Astrocyte (in vitro differentiated cells and primary cell): ENCODE measurements at regions not wholly inside any gene's neighbourhood (a gene's known extent, or its start where the extent isn't known, plus 50 kb on each side); places are given as distances from the start of the nearest gene placed in this dataset.

Experiments
- DNase-seq: peaks from one replicate; pipeline ENCODE4 v3.0.0-alpha.2; 2010; ENCODE audit warnings: low read depth
- FAIRE-seq: peaks from 2 replicates; lab custom pipeline; 2011; peaks lifted over from hg19 to GRCh38; lab: Jason Lieb, UNC
- H2AFZ ChIP-seq: 2 replicates; pipeline ENCODE4 v1.6.0; 2012; ENCODE audit warnings: low read depth, low read length, inconsistent platforms
- H3K27ac ChIP-seq: 2 replicates; pipeline ENCODE4 v1.5.1; 2011; ENCODE audit warnings: low read depth, low read length, inconsistent platforms
- H3K27me3 ChIP-seq: 2 replicates; pipeline ENCODE4 v1.6.0; 2011; ENCODE audit warnings: low read length, inconsistent platforms; ENCODE audit not compliant: insufficient read depth
- H3K36me3 ChIP-seq: 2 replicates; pipeline ENCODE4 v1.5.1; 2011; ENCODE audit warnings: low read length, inconsistent platforms; ENCODE audit not compliant: insufficient read depth
- H3K4me1 ChIP-seq: 2 replicates; pipeline ENCODE4 v1.5.1; 2011; ENCODE audit warnings: low read length, inconsistent platforms; ENCODE audit not compliant: insufficient read depth
- H3K4me2 ChIP-seq: 2 replicates; pipeline ENCODE4 v1.6.0; 2012; ENCODE audit warnings: low read length, inconsistent platforms
- H3K4me3 ChIP-seq: 2 replicates; pipeline ENCODE4 v1.5.1; 2011; ENCODE audit warnings: low read depth, mild to moderate bottlenecking, low read length, inconsistent platforms; ENCODE audit not compliant: insufficient read depth
- H3K79me2 ChIP-seq: 2 replicates; pipeline ENCODE4 v1.6.0; 2012; ENCODE audit warnings: mild to moderate bottlenecking, low read length, inconsistent platforms; ENCODE audit not compliant: insufficient read depth
- H3K9ac ChIP-seq: 2 replicates; pipeline ENCODE4 v1.6.0; 2012; ENCODE audit warnings: mild to moderate bottlenecking, low read length, inconsistent platforms
- H3K9me3 ChIP-seq: 2 replicates; pipeline ENCODE4 v1.5.1; 2012; ENCODE audit warnings: low read depth, mild to moderate bottlenecking, low read length, inconsistent platforms; ENCODE audit not compliant: insufficient read depth
- H4K20me1 ChIP-seq: 2 replicates; pipeline ENCODE4 v1.6.0; 2012; ENCODE audit warnings: low read length, inconsistent platforms; ENCODE audit not compliant: insufficient read depth
- H3K27ac Mint-ChIP-seq: one replicate; pipeline ENCODE4 v1.8.0; 2021; ENCODE audit warnings: mild to moderate bottlenecking, mixed read lengths; ENCODE audit not compliant: unreplicated experiment
- H3K27me3 Mint-ChIP-seq: one replicate; pipeline ENCODE4 v1.8.0; 2021; ENCODE audit warnings: low read depth, mixed read lengths; ENCODE audit not compliant: unreplicated experiment
- H3K36me3 Mint-ChIP-seq: one replicate; pipeline ENCODE4 v1.8.0; 2021; ENCODE audit warnings: low read depth, mixed read lengths; ENCODE audit not compliant: unreplicated experiment
- H3K4me1 Mint-ChIP-seq: one replicate; pipeline ENCODE4 v1.8.0; 2021; ENCODE audit warnings: low read depth, mixed read lengths; ENCODE audit not compliant: unreplicated experiment
- H3K4me3 Mint-ChIP-seq: one replicate; pipeline ENCODE4 v1.8.0; 2021; ENCODE audit warnings: mild to moderate bottlenecking, moderate library complexity, mixed read lengths; ENCODE audit not compliant: unreplicated experiment
- H3K9me3 Mint-ChIP-seq: one replicate; pipeline ENCODE4 v1.8.0; 2021; ENCODE audit warnings: mild to moderate bottlenecking, mixed read lengths; ENCODE audit not compliant: unreplicated experiment
- CTCF ChIP-seq: IDR thresholded peaks from 2 replicates; pipeline ENCODE4 v1.5.1; 2011; ENCODE audit warnings: low read depth, mild to moderate bottlenecking, inconsistent platforms, low read length, moderate library complexity; ENCODE audit not compliant: insufficient read depth
- EZH2 ChIP-seq: IDR thresholded peaks from 2 replicates; pipeline ENCODE4 v1.6.1; 2012; ENCODE audit warnings: mild to moderate bottlenecking, low read length, inconsistent platforms; ENCODE audit not compliant: insufficient read depth

- no peaks in the 10 kb centered on the region for H3K36me3 ChIP-seq
- H3K4me1 ChIP-seq: no peaks in the 10 kb centered on the region
- H4K20me1 ChIP-seq: no peaks in the 10 kb centered on the region
- H3K4me3 ChIP-seq: no peak overlapping the region
- H3K27me3 ChIP-seq: no peaks in the 10 kb centered on the region
- H3K27ac ChIP-seq: no peak overlapping the region
- DNase-seq: no peak
- no peak overlapping the region for H3K9ac ChIP-seq
- Mint-ChIP-seq H3K4me3 (no peak overlapping the region), H3K36me3 (no peaks in the 10 kb centered on the region), H3K27me3 (no peaks in the 10 kb centered on the region), H3K9me3 (no peaks in the 10 kb centered on the region), H3K27ac (no peak overlapping the region), H3K4me1 (no peaks in the 10 kb centered on the region)
- no peak overlapping the region for H2AFZ ChIP-seq
- no peak for FAIRE-seq
- TF ChIP-seq EZH2: no peak
- no peak for TF ChIP-seq CTCF
- H3K9me3 ChIP-seq: no peaks in the 10 kb centered on the region
- H3K79me2 ChIP-seq: no peaks in the 10 kb centered on the region
- no peak overlapping the region for H3K4me2 ChIP-seq
Measured at GRCh38 chr14:48957486-48957885, 628.7 kb downstream of the RPS29 start.

DNA sequence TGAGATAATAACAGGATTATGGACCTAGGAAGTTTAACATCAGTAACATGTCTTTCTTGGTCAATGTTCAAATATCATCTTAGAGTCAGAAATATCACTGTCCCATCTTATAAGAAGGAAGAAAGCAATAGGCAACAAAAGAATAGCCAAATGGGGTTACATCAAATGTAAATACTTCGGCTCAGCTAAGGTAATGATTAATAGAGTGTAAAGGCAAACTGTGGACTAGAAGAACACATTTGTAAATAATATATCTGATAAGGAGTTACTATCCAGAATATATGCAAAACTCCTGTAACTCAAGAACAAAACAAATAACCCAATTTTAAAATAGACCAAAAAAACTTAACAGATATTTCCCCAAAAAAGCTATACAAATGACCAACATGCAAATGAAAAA lies 630.3 kb downstream of the RPS29 start:
- no peaks in the 10 kb centered on the region for H3K9me3 Mint-ChIP-seq
- H3K27ac ChIP-seq: no peak overlapping the region
- no peak overlapping the region for H3K4me3 Mint-ChIP-seq
- no peaks in the 10 kb centered on the region for H3K36me3 Mint-ChIP-seq
- H3K4me1 ChIP-seq: no peaks in the 10 kb centered on the region
- H3K27me3 ChIP-seq: no peaks in the 10 kb centered on the region
- no peak overlapping the region for H3K4me2 ChIP-seq
- no peak overlapping the region for H3K9ac ChIP-seq
- no peaks in the 10 kb centered on the region for H3K9me3 ChIP-seq
- H4K20me1 ChIP-seq: no peaks in the 10 kb centered on the region
- no peak overlapping the region for H3K4me3 ChIP-seq
- H3K27me3 Mint-ChIP-seq: no peaks in the 10 kb centered on the region
- no peaks in the 10 kb centered on the region for H3K36me3 ChIP-seq
- H2AFZ ChIP-seq: no peak overlapping the region
- no peaks in the 10 kb centered on the region for H3K4me1 Mint-ChIP-seq
- DNase-seq: no peak
- FAIRE-seq: no peak
- TF ChIP-seq CTCF (no peak), EZH2 (no peak)
- H3K27ac Mint-ChIP-seq: no peak overlapping the region
- no peaks in the 10 kb centered on the region for H3K79me2 ChIP-seq

DNA sequence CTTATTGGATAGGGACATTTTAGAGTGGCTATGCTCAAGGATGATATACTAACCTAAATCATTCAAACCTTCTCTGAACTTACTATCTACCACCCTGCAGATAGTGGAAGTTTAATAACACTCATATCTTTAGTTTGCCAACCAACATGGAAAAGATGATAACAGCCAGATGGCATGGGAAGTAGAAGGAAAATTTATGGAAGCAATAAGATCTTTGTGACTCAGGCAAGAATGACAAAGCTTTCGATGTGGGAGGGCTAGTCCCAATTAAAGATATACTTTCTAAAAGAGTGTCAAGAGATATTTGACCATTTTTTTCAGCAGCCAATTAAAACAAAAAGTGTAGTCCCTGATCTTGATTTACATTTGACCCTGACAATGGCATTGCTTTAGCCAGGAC lies 631.7 kb downstream of the RPS29 start:
- Histone ChIP-seq H3K4me3 (no peak overlapping the region), H3K9ac (no peak overlapping the region), H3K9me3 (no peaks in the 10 kb centered on the region), H3K79me2 (no peaks in the 10 kb centered on the region), H4K20me1 (no peaks in the 10 kb centered on the region), H3K4me1 (no peaks in the 10 kb centered on the region), H3K27ac (no peak overlapping the region), H3K27me3 (no peaks in the 10 kb centered on the region), H3K4me2 (no peak overlapping the region), H3K36me3 (no peaks in the 10 kb centered on the region), H2AFZ (no peak overlapping the region)
- Mint-ChIP-seq H3K36me3 (no peaks in the 10 kb centered on the region), H3K27me3 (no peaks in the 10 kb centered on the region), H3K27ac (no peak overlapping the region), H3K4me3 (no peak overlapping the region), H3K4me1 (no peaks in the 10 kb centered on the region), H3K9me3 (no peaks in the 10 kb centered on the region)
- FAIRE-seq (no peak), DNase-seq (no peak)
- no peak for TF ChIP-seq CTCF
- TF ChIP-seq EZH2: no peak
